ENCODE measurements at regions not wholly inside any gene's neighbourhood (a gene's known extent, or its start where the extent isn't known, plus 50 kb on each side); places are given as distances from the start of the nearest gene placed in this dataset.

GRCh38 chr12:75711271-75711670 is 199.9 kb upstream of the KRR1 start:
- no peaks in the 10 kb centered on the region for H3K79me1 ChIP-seq (ENCODE audit: low read depth in 1 of 2, low read length in 2 of 2)
- H2BK15ac ChIP-seq (ENCODE audit: low read depth, low read length) = peak overlapping the region; percentile 25
- POLR2A ChIA-PET (ENCODE audit: unreplicated experiment) = no interaction called here
- H2AFZ ChIP-seq (replicated peaks; ENCODE audit: low read length, poor library complexity) = no peak overlapping the region
- H3K27ac ChIP-seq (ENCODE audit: insufficient read depth, low read length) = no peak overlapping the region
- H4K20me1 ChIP-seq (ENCODE audit: insufficient read depth, low read length) = no peaks in the 10 kb centered on the region
- H3K23ac ChIP-seq (ENCODE audit: low read depth, low read length) = no peak overlapping the region; the same call in 1 of the 2 replicates
- H3K4me2 ChIP-seq (ENCODE audit: low read depth, low read length) = no peak overlapping the region
- CTCF ChIA-PET = interaction anchor here (1.2 to 1.5 kb wide), 2 partner anchors 10 to 185 kb away, joined by 3 to 4 read pairs; no protein-coding TSS in a partner anchor
- H4K8ac ChIP-seq (ENCODE audit: low read depth in 2 of 2, low read length in 2 of 2) = peak overlapping the region in 1 of 2 experiments; percentile 3; a peak in 1 of 4 replicates
- WGBS, 2 experiments (ENCODE audit: extremely low coverage in 2 of 2, insufficient read length in 1 of 2) = no CpG with 5 or more reads among the region's 2 CpGs
- TF ChIP-seq MAZ (IDR thresholded peaks at IDR 0.05; ENCODE audit: borderline replicate concordance, low read depth, low read length) (no peak), MAFK (IDR thresholded peaks at IDR 0.05; ENCODE audit: low read depth, low read length) (no peak), CHD1 (IDR thresholded peaks at IDR 0.05; ENCODE audit: low read depth, low read length) (no peak), ELK1 (IDR thresholded peaks at IDR 0.05; ENCODE audit: borderline replicate concordance, low read depth, low read length) (no peak), BHLHE40 (IDR thresholded peaks at IDR 0.05; ENCODE audit: low read depth, low read length) (no peak), SMC3 (IDR thresholded peaks at IDR 0.05; ENCODE audit: low read depth, low read length) (no peak), CEBPB (IDR thresholded peaks at IDR 0.05; ENCODE audit: low read depth, low read length) (no peak), POLR2A (IDR thresholded peaks at IDR 0.05; ENCODE audit: low read depth, low read length) (no peak)
- H3K4me3 ChIP-seq (ENCODE audit: insufficient read depth, low read depth, low read length) = no peak overlapping the region
- no peaks in the 10 kb centered on the region for H3K9me1 ChIP-seq (ENCODE audit: insufficient read depth, low read length)
- BruUV-seq (replicated peaks) = no TSS peak
- no peak overlapping the region for H3K9ac ChIP-seq (ENCODE audit: low read depth, low read length)
- peaks cover 9% of the 10 kb centered on the region for H3K4me1 ChIP-seq (ENCODE audit: control insufficient read depth, insufficient read depth, low read length)
- DNase-seq (no peak), ATAC-seq (ENCODE audit: low read depth) (no peak)
- H3K27me3 ChIP-seq (ENCODE audit: control insufficient read depth, insufficient read depth, low read length) = no peaks in the 10 kb centered on the region
- peak overlapping the region; percentile 71; the same call in 1 of the 2 replicates for H3K4ac ChIP-seq (ENCODE audit: low read depth, low read length)
- 0 out of 2 replicates have a peak overlapping the region, but pooled peaks have one; percentile 9 for H3K18ac ChIP-seq (ENCODE audit: low read depth, low read length)
- intact Hi-C loops (cut with micrococcal nuclease) (no loop called here), in situ Hi-C loops (cut with MboI; ENCODE audit: low sequenced_read_pairs) (no loop called here), dilution Hi-C loops (cut with HindIII; ENCODE audit: low sequenced_read_pairs, unreplicated experiment) (no loop called here)
- peak overlapping the region; percentile 56; the same call in 1 of the 2 replicates for H2BK20ac ChIP-seq (ENCODE audit: low read depth, low read length)
- H2AK5ac ChIP-seq (ENCODE audit: low read depth, low read length) = peak overlapping the region; percentile 30
- H2BK120ac ChIP-seq (ENCODE audit: low read depth, low read length) = peak overlapping the region; percentile 51; the same call in 1 of the 2 replicates
- no peaks in the 10 kb centered on the region for H3K9me3 ChIP-seq (ENCODE audit: control insufficient read depth, insufficient read depth, low read length)
- no peak overlapping the region for H2BK5ac ChIP-seq (ENCODE audit: low read depth, low read length, poor library complexity, severe bottlenecking)
- H3K56ac ChIP-seq (ENCODE audit: extremely low read depth, insufficient read depth, low read length) = no peak overlapping the region
- peak overlapping the region; percentile 51 for H4K91ac ChIP-seq (ENCODE audit: insufficient read depth, low read depth, low read length)
- no peak overlapping the region for H4K5ac ChIP-seq (ENCODE audit: low read depth, low read length)
- no peaks in the 10 kb centered on the region for H3K36me3 ChIP-seq (ENCODE audit: control insufficient read depth, insufficient read depth, low read length)
- H2AK9ac ChIP-seq (replicated peaks; ENCODE audit: low read depth, low read length, poor library complexity) = no peak overlapping the region
- H3K14ac ChIP-seq (replicated peaks; ENCODE audit: low read depth, low read length) = 0 out of 2 replicates have a peak overlapping the region, but pooled peaks have one; percentile 26
